Mesendoderm (in vitro differentiated cells): ENCODE measurements at regions not wholly inside any gene's neighbourhood (a gene's known extent, or its start where the extent isn't known, plus 50 kb on each side); places are given as distances from the start of the nearest gene placed in this dataset.
"Not testable (repeated sequence)": the region's sequence is repeated elsewhere in the genome, so short reads cannot be mapped to it uniquely, and the experiment has no call there.

Experiments
- DNase-seq: peaks from one replicate; pipeline ENCODE4 v3.0.0; 2013
- H2AK5ac ChIP-seq: 2 replicates; pipeline ENCODE4 v1.6.1; 2013; ENCODE audit warnings: low read length, inconsistent platforms
- H2BK120ac ChIP-seq: 2 replicates; pipeline ENCODE4 v1.6.1; 2013; ENCODE audit warnings: low read depth, mild to moderate bottlenecking, low read length, moderate library complexity, mixed read lengths
- H2BK15ac ChIP-seq: replicated peaks from 2 replicates; pipeline ENCODE4 v1.6.1; 2013; ENCODE audit warnings: low read depth, mild to moderate bottlenecking, moderate library complexity
- H2BK5ac ChIP-seq: 2 replicates; pipeline ENCODE4 v1.6.1; 2013; ENCODE audit warnings: low read length, inconsistent platforms
- H3K18ac ChIP-seq: 2 replicates; pipeline ENCODE4 v1.6.1; 2013; ENCODE audit warnings: mild to moderate bottlenecking, low read length, mixed read lengths
- H3K23ac ChIP-seq: one replicate; pipeline ENCODE4 v1.6.1; 2013; ENCODE audit warnings: low read length
- H3K27ac ChIP-seq: 2 replicates; pipeline ENCODE4 v1.5.1; 2013; ENCODE audit warnings: low read depth, mild to moderate bottlenecking, inconsistent platforms, low read length, moderate library complexity
- H3K27me3 ChIP-seq: 2 replicates; pipeline ENCODE4 v1.6.1; 2013; ENCODE audit warnings: low read length, control low read depth, mild to moderate bottlenecking, inconsistent platforms; ENCODE audit not compliant: insufficient read depth, poor library complexity
- H3K36me3 ChIP-seq: 2 replicates; pipeline ENCODE4 v1.6.1; 2013; ENCODE audit warnings: low read length, inconsistent platforms; ENCODE audit not compliant: control insufficient read depth, insufficient read depth
- H3K4ac ChIP-seq: one replicate; pipeline ENCODE4 v1.6.1; 2013; ENCODE audit warnings: low read depth, mild to moderate bottlenecking, low read length, moderate library complexity
- H3K4me1 ChIP-seq: 2 replicates; pipeline ENCODE4 v1.6.1; 2013; ENCODE audit warnings: low read depth, low read length, inconsistent platforms; ENCODE audit not compliant: control insufficient read depth
- H3K4me2 ChIP-seq: 2 replicates; pipeline ENCODE4 v1.6.1; 2013; ENCODE audit warnings: low read length
- H3K4me3 ChIP-seq: 2 replicates; pipeline ENCODE4 v1.5.1; 2013; ENCODE audit warnings: mild to moderate bottlenecking, low read length
- H3K56ac ChIP-seq: one replicate; pipeline ENCODE4 v1.6.1; 2013; ENCODE audit warnings: low read length
- H3K79me1 ChIP-seq: 2 replicates; pipeline ENCODE4 v1.6.1; 2013; ENCODE audit warnings: low read length, inconsistent platforms
- H3K79me2 ChIP-seq: 2 replicates; pipeline ENCODE4 v1.6.1; 2013; ENCODE audit warnings: mild to moderate bottlenecking, low read length; ENCODE audit not compliant: control insufficient read depth, insufficient read depth
- H3K9ac ChIP-seq: 2 replicates; pipeline ENCODE4 v1.6.1; 2013; ENCODE audit warnings: low read length, inconsistent platforms
- H4K5ac ChIP-seq: one replicate; pipeline ENCODE4 v1.6.1; 2013; ENCODE audit warnings: low read length
- H4K8ac ChIP-seq: one replicate; pipeline ENCODE4 v1.6.1; 2013; ENCODE audit warnings: low read depth, mild to moderate bottlenecking, control low read depth, low read length, moderate library complexity
- WGBS: extraction: QIAGEN DNeasy Blood & Tissue Kit; methylation state at CpG from one replicate; pipeline ENCODE4 v1.1.7; 2013; ENCODE audit warnings: low lambda C conversion rate, missing lambda C conversion rate; ENCODE audit not compliant: insufficient coverage; ENCODE audit errors: extremely low coverage; 5-methylcytosine and 5-hydroxymethylcytosine counted together

DNA sequence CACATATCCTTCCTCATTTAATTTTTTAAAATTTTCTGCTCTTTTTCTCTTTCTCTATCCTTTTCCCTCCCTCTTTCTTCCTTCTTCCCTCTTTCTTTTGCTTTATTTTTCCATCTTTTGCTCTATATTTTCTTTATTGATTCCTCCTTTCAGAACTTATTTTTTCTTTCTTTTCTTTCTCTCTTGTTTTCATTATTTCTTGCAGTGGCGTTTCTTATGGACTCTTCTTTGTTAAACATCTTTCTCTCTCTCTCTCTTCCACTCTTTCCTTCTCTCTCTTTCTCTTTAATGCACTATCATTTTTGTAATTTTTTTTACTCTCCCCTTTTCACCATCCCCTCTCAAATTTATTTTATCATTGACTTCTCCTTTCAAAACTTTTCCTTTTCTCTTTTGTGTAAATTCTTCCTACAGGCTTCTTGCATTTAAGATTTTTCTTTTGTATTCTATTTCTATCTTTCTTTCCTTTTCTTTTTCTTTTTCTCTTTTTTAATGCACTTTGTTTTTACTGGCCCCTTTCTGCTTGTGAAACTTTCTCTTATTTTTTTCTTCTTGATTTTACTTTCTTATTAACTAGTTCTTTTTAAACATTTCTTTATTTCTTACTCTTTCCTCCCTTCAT is 97.0 kb downstream of the RBMX2 start:
- no peak overlapping the region for H4K8ac ChIP-seq
- no peak overlapping the region for H3K4ac ChIP-seq
- DNase-seq, result no peak
- H3K79me1 ChIP-seq, result no peaks in the 10 kb centered on the region
- no peak overlapping the region for H3K18ac ChIP-seq
- H3K4me3 ChIP-seq, result no peak overlapping the region
- no CpG with 5 or more reads among the region's 1 CpG for WGBS
- H3K4me1 ChIP-seq, result no peaks in the 10 kb centered on the region
- no peak overlapping the region for H3K23ac ChIP-seq
- no peak overlapping the region for H3K27ac ChIP-seq
- H2BK120ac ChIP-seq, result no peak overlapping the region
- no peaks in the 10 kb centered on the region for H3K27me3 ChIP-seq
- H2AK5ac ChIP-seq, result no peak overlapping the region
- no peak overlapping the region for H3K4me2 ChIP-seq
- H3K9ac ChIP-seq, result no peak overlapping the region
- no peak overlapping the region for H3K56ac ChIP-seq
- H2BK15ac ChIP-seq, result no peak overlapping the region
- no peak overlapping the region for H4K5ac ChIP-seq
- no peaks in the 10 kb centered on the region for H3K79me2 ChIP-seq
- no peaks in the 10 kb centered on the region for H3K36me3 ChIP-seq
- H2BK5ac ChIP-seq, result no peak overlapping the region

DNA sequence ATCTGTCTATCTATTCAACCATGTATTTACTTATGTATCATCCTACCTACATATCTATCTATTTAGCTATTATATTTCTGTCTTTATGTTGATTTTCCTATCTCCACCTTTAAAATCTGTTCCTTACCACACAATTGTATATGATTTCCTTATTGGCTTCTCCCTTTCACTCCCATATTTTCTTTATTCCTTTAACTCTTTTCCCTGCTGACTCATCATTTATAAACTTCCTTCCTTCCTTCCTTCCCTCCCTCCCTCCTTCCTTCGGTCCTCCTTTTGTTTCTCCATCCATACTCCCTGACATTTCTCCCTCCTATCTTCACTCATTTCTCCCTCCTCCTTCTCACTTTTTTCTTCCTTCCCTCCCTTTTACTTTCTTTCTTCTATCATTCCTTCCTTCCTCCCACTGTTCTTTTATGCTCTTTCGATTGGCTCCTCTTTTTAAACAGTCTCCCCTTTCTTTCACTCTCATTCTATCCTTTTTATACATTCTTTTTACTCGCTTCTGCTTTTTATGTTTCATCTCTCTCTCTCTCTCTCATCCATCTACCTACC is 100.3 kb downstream of the RBMX2 start:
- Histone ChIP-seq H2BK120ac (no peak overlapping the region), H3K9ac (no peak overlapping the region), H3K18ac (no peak overlapping the region), H3K79me2 (no peaks in the 10 kb centered on the region), H2BK5ac (no peak overlapping the region), H3K4ac (no peak overlapping the region), H3K27ac (no peak overlapping the region), H4K5ac (no peak overlapping the region), H3K4me3 (no peak overlapping the region), H3K56ac (no peak overlapping the region), H3K27me3 (no peaks in the 10 kb centered on the region), H4K8ac (no peak overlapping the region), H2BK15ac (no peak overlapping the region), H3K36me3 (no peaks in the 10 kb centered on the region), H3K4me2 (no peak overlapping the region), H3K4me1 (no peaks in the 10 kb centered on the region), H3K79me1 (no peaks in the 10 kb centered on the region), H2AK5ac (no peak overlapping the region), H3K23ac (no peak overlapping the region)
- DNase-seq, result no peak
- WGBS, result 100% methylated on average over 3 of the region's 3 CpGs

GRCh38 chrX:130504019-130504418 is 102.2 kb downstream of the RBMX2 start:
- no peaks in the 10 kb centered on the region for H3K27me3 ChIP-seq
- H2BK5ac ChIP-seq, result no peak overlapping the region
- no peak overlapping the region for H4K8ac ChIP-seq
- no peaks in the 10 kb centered on the region for H3K79me2 ChIP-seq
- H3K79me1 ChIP-seq, result no peaks in the 10 kb centered on the region
- no peaks in the 10 kb centered on the region for H3K4me1 ChIP-seq
- no peak overlapping the region for H3K27ac ChIP-seq
- H2AK5ac ChIP-seq, result no peak overlapping the region
- H3K4me2 ChIP-seq, result no peak overlapping the region
- WGBS, result no CpG with 5 or more reads among the region's 2 CpGs
- no peak overlapping the region for H2BK15ac ChIP-seq
- no peaks in the 10 kb centered on the region for H3K36me3 ChIP-seq
- no peak overlapping the region for H4K5ac ChIP-seq
- H3K18ac ChIP-seq, result no peak overlapping the region
- no peak overlapping the region for H3K4ac ChIP-seq
- H3K4me3 ChIP-seq, result no peak overlapping the region
- no peak overlapping the region for H3K23ac ChIP-seq
- DNase-seq, result no peak
- H3K56ac ChIP-seq, result no peak overlapping the region
- no peak overlapping the region for H2BK120ac ChIP-seq
- H3K9ac ChIP-seq, result no peak overlapping the region

- Histone ChIP-seq H3K4me1 (no peaks in the 10 kb centered on the region), H4K8ac (no peak overlapping the region), H3K4me2 (no peak overlapping the region), H3K18ac (no peak overlapping the region), H2AK5ac (no peak overlapping the region), H2BK5ac (no peak overlapping the region), H3K4me3 (no peak overlapping the region), H3K27me3 (no peaks in the 10 kb centered on the region), H3K4ac (no peak overlapping the region), H3K23ac (no peak overlapping the region), H4K5ac (no peak overlapping the region), H2BK120ac (no peak overlapping the region), H3K27ac (no peak overlapping the region), H2BK15ac (no peak overlapping the region), H3K56ac (no peak overlapping the region), H3K79me2 (no peaks in the 10 kb centered on the region), H3K79me1 (no peaks in the 10 kb centered on the region), H3K36me3 (no peaks in the 10 kb centered on the region), H3K9ac (no peak overlapping the region)
- no CpG with 5 or more reads among the region's 2 CpGs for WGBS
- no peak for DNase-seq
Measured at GRCh38 chrX:130507015-130507414, 105.2 kb downstream of the RBMX2 start.

DNA sequence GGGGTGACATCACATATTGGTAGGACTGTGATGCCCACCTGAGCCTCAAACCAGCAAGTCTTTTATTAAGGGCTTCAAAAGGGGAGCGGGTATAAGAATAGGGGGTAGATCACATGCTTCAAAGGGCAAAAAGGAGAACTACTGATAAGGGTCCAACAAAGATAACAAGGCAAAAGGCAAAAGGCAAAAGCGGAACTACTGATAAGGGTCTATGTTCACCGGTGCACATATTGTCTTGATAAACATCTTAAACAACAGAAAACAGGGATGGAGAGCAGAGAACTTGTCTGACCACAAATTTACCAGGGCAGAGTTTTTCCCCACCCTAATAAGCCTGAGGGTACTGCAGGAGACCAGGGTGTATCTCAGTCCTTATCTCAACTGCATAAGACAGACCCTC is 110.7 kb downstream of the RBMX2 start:
- not testable (repeated sequence) for H3K79me2 ChIP-seq, H3K36me3 ChIP-seq, H3K27me3 ChIP-seq, DNase-seq, H3K23ac ChIP-seq, H4K5ac ChIP-seq, H2BK15ac ChIP-seq, H2AK5ac ChIP-seq, H3K56ac ChIP-seq, H3K4me2 ChIP-seq, H3K9ac ChIP-seq, H3K4me1 ChIP-seq, H3K27ac ChIP-seq, H2BK120ac ChIP-seq, H3K79me1 ChIP-seq, H3K4me3 ChIP-seq, H3K18ac ChIP-seq, H4K8ac ChIP-seq, H3K4ac ChIP-seq, H2BK5ac ChIP-seq
- no CpG with 5 or more reads among the region's 3 CpGs for WGBS

- Histone ChIP-seq H2BK120ac (no peak overlapping the region), H3K56ac (no peak overlapping the region), H3K27ac (no peak overlapping the region), H4K8ac (no peak overlapping the region), H2BK5ac (no peak overlapping the region), H3K79me1 (no peaks in the 10 kb centered on the region), H3K36me3 (no peaks in the 10 kb centered on the region), H2BK15ac (no peak overlapping the region), H3K4me1 (no peaks in the 10 kb centered on the region), H3K4me3 (no peak overlapping the region), H3K9ac (no peak overlapping the region), H3K79me2 (no peaks in the 10 kb centered on the region), H3K18ac (no peak overlapping the region), H3K4ac (no peak overlapping the region), H3K23ac (no peak overlapping the region), H3K4me2 (no peak overlapping the region), H2AK5ac (no peak overlapping the region), H3K27me3 (no peaks in the 10 kb centered on the region), H4K5ac (no peak overlapping the region)
- DNase-seq, result no peak
- WGBS, result no CpG with 5 or more reads among the region's 1 CpG
Measured at GRCh38 chrX:130516123-130516522, 114.3 kb downstream of the RBMX2 start.
